HG03342 (cell line): ENCODE measurements at regions not wholly inside any gene's neighbourhood (a gene's known extent, or its start where the extent isn't known, plus 50 kb on each side); places are given as distances from the start of the nearest gene placed in this dataset.

Source experiments
- ATAC-seq: cut with Tn5 transposase; IDR thresholded peaks from one replicate; pipeline ENCODE4 v1.9.1; 2021; ENCODE audit warnings: mild to moderate bottlenecking, moderate library complexity; ENCODE audit not compliant: unreplicated experiment

- ATAC-seq, result no peak
Observed at GRCh38 chr2:6679471-6679870, 186.2 kb downstream of the CMPK2 start.

GRCh38 chr2:6683516-6683915, 182.2 kb downstream of the CMPK2 start:
- no peak for ATAC-seq

GRCh38 chr2:6685447-6685846, 180.3 kb downstream of the CMPK2 start:
- ATAC-seq, result no peak

GRCh38 chr2:6692056-6692455, 173.7 kb downstream of the CMPK2 start:
- no peak for ATAC-seq

- no peak for ATAC-seq
Observed at GRCh38 chr2:6692819-6693218, 172.9 kb downstream of the CMPK2 start.

GRCh38 chr2:6694555-6694954, 171.2 kb downstream of the CMPK2 start:
- ATAC-seq, result no peak

- no peak for ATAC-seq
Observed at GRCh38 chr2:6700335-6700734, 165.4 kb downstream of the CMPK2 start.

- ATAC-seq, result no peak
Observed at GRCh38 chr2:6704077-6704476, 161.6 kb downstream of the CMPK2 start.

GRCh38 chr2:6721395-6721794, 144.3 kb downstream of the CMPK2 start:
- no peak for ATAC-seq

- ATAC-seq, result no peak
Observed at GRCh38 chr2:6722574-6722973, 143.1 kb downstream of the CMPK2 start.

- no peak for ATAC-seq
Observed at GRCh38 chr2:6723865-6724604, 141.7 kb downstream of the CMPK2 start.

- ATAC-seq, result no peak
Observed at GRCh38 chr2:6724605-6725140, 141.0 kb downstream of the CMPK2 start.

GRCh38 chr2:6728156-6728555, 137.6 kb downstream of the CMPK2 start:
- ATAC-seq, result no peak

GRCh38 chr2:6730003-6730402, 135.7 kb downstream of the CMPK2 start:
- no peak for ATAC-seq

GRCh38 chr2:6730649-6731532, 134.8 kb downstream of the CMPK2 start:
- ATAC-seq, result no peak

- ATAC-seq, result no peak
Observed at GRCh38 chr2:6739547-6739946, 126.2 kb downstream of the CMPK2 start.

GRCh38 chr2:6741229-6741628, 124.5 kb downstream of the CMPK2 start:
- ATAC-seq, result no peak

- ATAC-seq, result no peak
Observed at GRCh38 chr2:6744038-6744437, 121.7 kb downstream of the CMPK2 start.

- no peak for ATAC-seq
Observed at GRCh38 chr2:6747433-6747832, 118.3 kb downstream of the CMPK2 start.

- ATAC-seq, result no peak
Observed at GRCh38 chr2:6748406-6749067, 117.2 kb downstream of the CMPK2 start.

GRCh38 chr2:6749962-6750361, 115.7 kb downstream of the CMPK2 start:
- no peak for ATAC-seq
